Activated CD4-positive, alpha-beta T cell treated with anti-CD3 and anti-CD28 coated beads, Interleukin-2, amount 10 ng/mL, durations not matched to agents 7 days and 5 days (primary cell): ENCODE measurements at regions not wholly inside any gene's neighbourhood (a gene's known extent, or its start where the extent isn't known, plus 50 kb on each side); places are given as distances from the start of the nearest gene placed in this dataset.

Source experiments
- CTCF ChIA-PET: fragments of 350-600 bp; sonication (Branson Sonifier 250); formaldehyde crosslinking; loops from one replicate; lab custom pipeline; 2021; ENCODE audit warnings: antibody characterized with exemption; lab: Charles Lee
- POLR2A ChIA-PET: fragments of 350-600 bp; sonication (Branson Sonifier 250); formaldehyde crosslinking; loops from one replicate; lab custom pipeline; 2021; ENCODE audit warnings: antibody characterized with exemption; lab: Charles Lee
- DNase-seq: peaks from one replicate; pipeline ENCODE4 v3.0.0-alpha.2; 2020
- H3K27ac Mint-ChIP-seq: one replicate; pipeline ENCODE4 v1.8.0; 2021; ENCODE audit warnings: mild to moderate bottlenecking, moderate library complexity, mixed read lengths
- H3K27me3 Mint-ChIP-seq: one replicate; pipeline ENCODE4 v1.8.0; 2021; ENCODE audit warnings: mixed read lengths
- H3K36me3 Mint-ChIP-seq: one replicate; pipeline ENCODE4 v1.8.0; 2021; ENCODE audit warnings: low read depth, mixed read lengths
- H3K4me1 Mint-ChIP-seq: one replicate; pipeline ENCODE4 v1.8.0; 2021; ENCODE audit warnings: mixed read lengths
- H3K4me3 Mint-ChIP-seq: one replicate; pipeline ENCODE4 v1.8.0; 2021; ENCODE audit warnings: mild to moderate bottlenecking, moderate library complexity, mixed read lengths
- H3K9me3 Mint-ChIP-seq: one replicate; pipeline ENCODE4 v1.8.0; 2021; ENCODE audit warnings: mixed read lengths

- H3K4me3 Mint-ChIP-seq = no peak overlapping the region
- H3K9me3 Mint-ChIP-seq = no peaks in the 10 kb centered on the region
- H3K27me3 Mint-ChIP-seq = no peaks in the 10 kb centered on the region
- H3K27ac Mint-ChIP-seq = no peak overlapping the region
- POLR2A ChIA-PET = no interaction called here
- no peaks in the 10 kb centered on the region for H3K36me3 Mint-ChIP-seq
- CTCF ChIA-PET = no interaction called here
- DNase-seq = no peak
- peaks cover 3% of the 10 kb centered on the region for H3K4me1 Mint-ChIP-seq
Measured at GRCh38 chr2:59594671-59595222, 958.7 kb downstream of the BCL11A start.

DNA sequence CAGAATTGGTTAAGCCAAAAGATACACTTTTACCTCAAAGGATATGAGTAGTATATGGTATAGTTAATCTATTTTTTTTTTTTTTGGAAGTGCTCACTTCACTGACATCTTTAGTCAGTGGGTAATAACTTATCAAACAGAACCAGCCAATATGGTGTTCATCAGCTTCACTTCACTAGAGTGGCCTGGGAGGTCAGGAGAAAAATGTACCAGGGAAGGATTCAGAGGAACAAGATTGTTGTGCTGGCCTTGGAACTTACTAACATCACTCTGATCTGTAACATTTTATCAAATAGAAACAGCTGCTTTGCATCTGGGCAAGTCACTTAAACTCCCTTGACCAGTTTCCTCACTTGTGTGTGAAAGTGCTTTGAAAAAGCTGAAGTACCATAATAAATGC lies 962.7 kb downstream of the BCL11A start:
- DNase-seq = no peak
- Mint-ChIP-seq H3K27ac (no peak overlapping the region), H3K4me1 (peaks cover 3% of the 10 kb centered on the region), H3K9me3 (no peaks in the 10 kb centered on the region), H3K4me3 (no peak overlapping the region), H3K36me3 (no peaks in the 10 kb centered on the region), H3K27me3 (no peaks in the 10 kb centered on the region)
- CTCF ChIA-PET = no interaction called here
- POLR2A ChIA-PET = no interaction called here

DNA sequence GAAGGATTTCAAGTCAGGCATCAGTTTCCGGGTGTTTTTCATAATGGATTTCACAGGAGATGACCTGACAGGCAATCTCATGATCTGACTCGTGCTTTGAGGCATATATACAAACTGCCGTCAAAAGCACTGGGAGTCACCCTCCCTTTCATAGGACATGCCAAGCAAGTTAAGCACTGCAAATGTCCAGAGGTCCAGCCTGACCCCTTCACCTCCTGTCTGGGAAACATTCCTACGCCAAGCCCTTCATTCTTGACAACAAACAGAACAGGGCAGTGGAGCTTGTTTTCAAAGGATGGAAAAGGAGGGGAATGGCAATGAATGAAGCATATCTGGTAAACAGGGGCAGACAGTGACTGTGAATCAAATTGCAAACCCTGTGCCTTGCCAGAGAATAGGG lies 963.6 kb downstream of the BCL11A start:
- Mint-ChIP-seq H3K27me3 (no peaks in the 10 kb centered on the region), H3K4me1 (peaks cover 3% of the 10 kb centered on the region), H3K4me3 (no peak overlapping the region), H3K36me3 (no peaks in the 10 kb centered on the region), H3K27ac (no peak overlapping the region), H3K9me3 (no peaks in the 10 kb centered on the region)
- POLR2A ChIA-PET = no interaction called here
- no peak for DNase-seq
- CTCF ChIA-PET = no interaction called here

- no peaks in the 10 kb centered on the region for H3K27me3 Mint-ChIP-seq
- ChIA-PET POLR2A (no interaction called here), CTCF (no interaction called here)
- H3K36me3 Mint-ChIP-seq = no peaks in the 10 kb centered on the region
- H3K27ac Mint-ChIP-seq = no peak overlapping the region
- H3K4me1 Mint-ChIP-seq = no peaks in the 10 kb centered on the region
- DNase-seq = no peak
- no peak overlapping the region for H3K4me3 Mint-ChIP-seq
- no peaks in the 10 kb centered on the region for H3K9me3 Mint-ChIP-seq
Measured at GRCh38 chr2:59588286-59588685, 965.2 kb downstream of the BCL11A start.

- POLR2A ChIA-PET = no interaction called here
- Mint-ChIP-seq H3K27me3 (no peaks in the 10 kb centered on the region), H3K27ac (no peak overlapping the region), H3K36me3 (no peaks in the 10 kb centered on the region), H3K4me3 (no peak overlapping the region), H3K4me1 (no peaks in the 10 kb centered on the region), H3K9me3 (no peaks in the 10 kb centered on the region)
- DNase-seq = no peak
- CTCF ChIA-PET = no interaction called here
Measured at GRCh38 chr2:59586176-59586575, 967.3 kb downstream of the BCL11A start.

DNA sequence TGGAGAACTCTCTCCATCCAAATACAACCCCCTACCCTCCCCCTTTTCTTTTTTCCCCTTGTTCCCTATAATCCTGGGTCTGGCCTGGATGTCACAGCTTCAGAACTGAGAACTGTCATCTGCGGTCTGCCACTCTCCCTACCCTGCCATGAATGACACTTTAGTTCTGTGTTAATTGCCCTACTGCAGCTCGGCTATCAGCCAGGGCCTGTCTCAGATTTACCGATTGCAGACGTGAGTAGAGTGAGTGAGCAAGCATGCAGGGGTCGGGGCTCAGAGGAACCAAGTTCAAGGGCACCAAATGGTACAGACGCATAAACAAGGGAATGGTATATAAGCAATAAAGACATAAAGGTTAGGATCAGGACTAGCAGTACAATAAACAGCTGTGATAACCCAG lies 967.8 kb downstream of the BCL11A start:
- Mint-ChIP-seq H3K4me1 (no peaks in the 10 kb centered on the region), H3K27me3 (no peaks in the 10 kb centered on the region), H3K27ac (no peak overlapping the region), H3K9me3 (no peaks in the 10 kb centered on the region), H3K36me3 (no peaks in the 10 kb centered on the region), H3K4me3 (no peak overlapping the region)
- ChIA-PET CTCF (interaction anchor here (1.1 kb wide), 1 partner anchor 10 kb away, joined by 3 read pairs; no protein-coding TSS in a partner anchor), POLR2A (no interaction called here)
- DNase-seq = no peak

GRCh38 chr2:59584958-59585357 lies 968.5 kb downstream of the BCL11A start:
- H3K36me3 Mint-ChIP-seq = no peaks in the 10 kb centered on the region
- ChIA-PET CTCF (interaction anchor here (1.1 kb wide), 1 partner anchor 9 kb away, joined by 3 read pairs; no protein-coding TSS in a partner anchor), POLR2A (no interaction called here)
- no peak overlapping the region for H3K27ac Mint-ChIP-seq
- no peaks in the 10 kb centered on the region for H3K27me3 Mint-ChIP-seq
- no peaks in the 10 kb centered on the region for H3K9me3 Mint-ChIP-seq
- DNase-seq = no peak
- no peaks in the 10 kb centered on the region for H3K4me1 Mint-ChIP-seq
- H3K4me3 Mint-ChIP-seq = no peak overlapping the region

DNA sequence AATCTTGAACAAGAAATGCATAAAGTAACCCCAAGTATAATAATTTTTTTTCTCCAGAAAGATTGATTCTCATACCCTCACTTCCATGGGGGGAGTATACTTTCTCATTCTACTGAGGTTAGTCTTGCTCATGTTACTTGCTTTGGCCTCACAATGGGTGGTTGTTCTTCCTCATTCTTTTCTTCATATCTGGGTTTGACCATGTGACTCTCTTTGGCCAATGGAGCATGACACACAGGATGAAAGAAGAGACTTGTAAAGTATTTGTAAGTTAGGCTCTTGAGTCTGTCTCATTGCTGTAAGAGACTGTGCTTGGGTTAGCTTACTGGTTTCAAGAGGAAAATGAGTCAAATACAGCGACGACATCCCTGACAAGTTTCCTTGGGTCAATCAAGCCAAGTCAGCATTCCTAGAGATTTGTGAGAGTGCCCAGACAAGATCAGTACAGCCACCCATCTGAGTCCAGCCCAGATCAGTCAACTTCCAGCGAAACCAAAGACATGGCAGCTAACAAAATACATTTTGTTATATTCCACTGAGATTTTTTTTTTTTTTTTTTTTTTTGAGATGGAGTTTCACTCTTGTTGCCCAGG lies 970.2 kb downstream of the BCL11A start:
- CTCF ChIA-PET = no interaction called here
- no peak overlapping the region for H3K4me3 Mint-ChIP-seq
- H3K9me3 Mint-ChIP-seq = no peaks in the 10 kb centered on the region
- no peaks in the 10 kb centered on the region for H3K36me3 Mint-ChIP-seq
- POLR2A ChIA-PET = no interaction called here
- DNase-seq = no peak
- H3K27ac Mint-ChIP-seq = no peak overlapping the region
- no peaks in the 10 kb centered on the region for H3K27me3 Mint-ChIP-seq
- no peaks in the 10 kb centered on the region for H3K4me1 Mint-ChIP-seq

DNA sequence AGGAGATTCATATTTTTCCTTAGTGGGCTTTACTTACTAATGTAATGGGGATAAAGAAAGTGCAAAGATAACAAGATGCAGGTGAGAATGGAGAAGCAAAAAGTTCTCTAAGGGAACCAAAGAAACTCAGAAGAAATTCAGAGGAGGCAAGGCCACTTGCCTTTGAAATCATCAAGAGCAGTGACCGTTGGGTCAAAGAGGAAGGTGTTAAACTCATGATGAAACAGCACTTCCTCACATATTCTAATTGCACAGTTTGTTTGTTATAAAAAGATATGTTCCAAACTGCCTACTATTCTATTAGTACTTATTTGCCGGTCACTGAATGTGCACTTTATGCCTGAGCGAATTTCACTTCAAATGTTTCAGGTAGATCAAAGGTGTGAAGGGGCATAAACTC lies 975.1 kb downstream of the BCL11A start:
- DNase-seq = no peak
- ChIA-PET CTCF (no interaction called here), POLR2A (no interaction called here)
- H3K4me1 Mint-ChIP-seq = no peaks in the 10 kb centered on the region
- H3K36me3 Mint-ChIP-seq = no peaks in the 10 kb centered on the region
- no peaks in the 10 kb centered on the region for H3K9me3 Mint-ChIP-seq
- H3K4me3 Mint-ChIP-seq = no peak overlapping the region
- no peaks in the 10 kb centered on the region for H3K27me3 Mint-ChIP-seq
- no peak overlapping the region for H3K27ac Mint-ChIP-seq

DNA sequence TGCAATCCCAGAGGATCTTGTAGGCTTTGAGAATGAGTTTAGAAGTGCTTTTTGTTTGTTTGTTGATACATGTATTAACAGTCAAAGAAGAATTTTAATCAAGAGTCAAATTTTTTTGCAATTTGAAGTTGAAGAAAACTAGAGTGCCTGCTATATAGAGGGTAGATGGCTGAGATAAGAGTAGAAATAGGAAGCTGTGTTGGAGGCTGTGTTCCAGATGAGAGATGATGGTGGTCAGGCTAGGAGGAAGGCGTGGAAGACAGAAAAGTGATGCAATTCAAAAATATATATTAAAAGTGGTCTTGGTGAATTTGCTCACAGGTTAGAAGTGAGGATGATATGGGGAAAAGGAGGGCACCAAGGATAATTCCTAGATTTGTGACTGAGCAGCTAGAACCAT lies 978.3 kb downstream of the BCL11A start:
- Mint-ChIP-seq H3K36me3 (no peaks in the 10 kb centered on the region), H3K4me1 (no peaks in the 10 kb centered on the region), H3K27me3 (no peaks in the 10 kb centered on the region), H3K4me3 (no peak overlapping the region), H3K27ac (no peak overlapping the region), H3K9me3 (no peaks in the 10 kb centered on the region)
- ChIA-PET POLR2A (no interaction called here), CTCF (interaction anchor here (0.9 kb wide), 1 partner anchor 10 kb away, joined by 3 read pairs; no protein-coding TSS in a partner anchor)
- no peak for DNase-seq

- POLR2A ChIA-PET = no interaction called here
- CTCF ChIA-PET = no interaction called here
- Mint-ChIP-seq H3K4me1 (no peaks in the 10 kb centered on the region), H3K27ac (no peak overlapping the region), H3K9me3 (no peaks in the 10 kb centered on the region), H3K36me3 (no peaks in the 10 kb centered on the region), H3K4me3 (no peak overlapping the region), H3K27me3 (no peaks in the 10 kb centered on the region)
- DNase-seq = no peak
Measured at GRCh38 chr2:59572227-59572626, 981.2 kb downstream of the BCL11A start.

DNA sequence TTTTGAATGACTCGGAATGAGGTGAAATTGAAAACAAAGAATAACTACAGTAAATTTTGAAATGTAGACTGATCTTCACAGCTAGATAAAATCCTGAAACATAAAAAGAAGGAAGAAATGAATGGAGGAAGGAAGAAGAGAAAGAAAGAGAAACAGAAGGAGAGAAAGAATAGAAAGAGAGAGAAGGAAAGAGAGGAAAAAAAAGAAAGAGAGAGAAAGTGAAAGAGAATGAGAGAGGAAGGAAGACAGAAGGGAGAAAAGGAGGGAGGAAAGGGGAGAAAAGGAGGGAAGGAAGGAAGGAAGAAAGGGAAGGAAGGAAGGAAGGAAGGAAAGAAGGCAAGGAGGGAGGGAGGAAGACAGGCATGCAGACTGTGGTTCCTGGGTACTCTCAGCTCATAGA lies 982.6 kb downstream of the BCL11A start:
- Mint-ChIP-seq H3K4me3 (no peak overlapping the region), H3K27me3 (no peaks in the 10 kb centered on the region), H3K36me3 (no peaks in the 10 kb centered on the region), H3K27ac (no peak overlapping the region), H3K9me3 (no peaks in the 10 kb centered on the region), H3K4me1 (no peaks in the 10 kb centered on the region)
- CTCF ChIA-PET = interaction anchor here (0.7 kb wide), 1 partner anchor 1009 kb away, joined by 3 read pairs; no protein-coding TSS in a partner anchor
- DNase-seq = no peak
- POLR2A ChIA-PET = no interaction called here

DNA sequence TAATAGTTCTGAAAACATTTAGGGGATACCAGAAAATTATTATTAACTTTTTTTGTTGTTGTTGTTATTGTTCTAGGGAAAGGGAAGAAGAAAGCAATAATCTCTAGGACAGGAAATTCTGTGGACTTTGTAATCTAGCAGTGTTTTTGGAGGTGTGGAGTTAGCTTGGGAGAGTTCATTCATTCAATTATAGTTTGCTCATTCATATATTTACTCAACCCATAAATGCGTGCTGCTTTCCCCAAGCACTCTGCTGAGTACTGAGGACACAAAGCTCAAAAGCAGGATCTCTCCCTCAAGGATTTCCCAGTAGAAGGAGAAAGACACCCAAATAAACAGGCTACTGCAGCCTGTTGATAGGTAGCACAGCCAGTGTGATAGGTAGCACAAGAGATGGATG lies 984.3 kb downstream of the BCL11A start:
- Mint-ChIP-seq H3K27ac (no peak overlapping the region), H3K36me3 (no peaks in the 10 kb centered on the region), H3K4me3 (no peak overlapping the region), H3K4me1 (no peaks in the 10 kb centered on the region), H3K9me3 (no peaks in the 10 kb centered on the region), H3K27me3 (no peaks in the 10 kb centered on the region)
- no peak for DNase-seq
- POLR2A ChIA-PET = no interaction called here
- CTCF ChIA-PET = no interaction called here

GRCh38 chr2:59568461-59568860 lies 985.0 kb downstream of the BCL11A start:
- POLR2A ChIA-PET = no interaction called here
- no peak for DNase-seq
- no peaks in the 10 kb centered on the region for H3K9me3 Mint-ChIP-seq
- H3K4me3 Mint-ChIP-seq = no peak overlapping the region
- no peaks in the 10 kb centered on the region for H3K27me3 Mint-ChIP-seq
- no peaks in the 10 kb centered on the region for H3K36me3 Mint-ChIP-seq
- CTCF ChIA-PET = no interaction called here
- no peaks in the 10 kb centered on the region for H3K4me1 Mint-ChIP-seq
- no peak overlapping the region for H3K27ac Mint-ChIP-seq
